Vagina (tissue), 2 donors: ENCODE measurements at regions not wholly inside any gene's neighbourhood (a gene's known extent, or its start where the extent isn't known, plus 50 kb on each side); places are given as distances from the start of the nearest gene placed in this dataset.

Experiments
- DNase-seq, 2 donors: peaks; one replicate each; pipeline ENCODE4 v3.0.0-alpha.2; 2017; ENCODE audit errors: extremely low spot score in 2 of 2
- H3K27ac ChIP-seq: fragments of 200-600 bp; sonication (generic); one replicate; pipeline ENCODE4 v1.5.1; 2019
- H3K27me3 ChIP-seq: fragments of 200-600 bp; sonication (generic); one replicate; pipeline ENCODE4 v1.5.1; 2019
- H3K36me3 ChIP-seq, 2 donors: fragments of 200-600 bp; sonication (generic); one replicate each; pipeline ENCODE4 v1.5.1; 2017 to 2019
- H3K4me1 ChIP-seq: fragments of 200-600 bp; sonication (generic); one replicate; pipeline ENCODE4 v1.5.1; 2019
- H3K4me3 ChIP-seq, 2 donors: fragments of 200-600 bp; sonication (generic); 1 replicate in 1 of 2; 2 replicates in 1 of 2; pipeline ENCODE4 v1.5.1; 2016 to 2019
- H3K9me3 ChIP-seq: fragments of 200-600 bp; sonication (generic); one replicate; pipeline ENCODE4 v1.5.1; 2019
- CTCF ChIP-seq, 3 experiments: fragments of 450-650 bp in 2 of 3; fragments of 200-600 bp in 1 of 3; sonication (generic) in 1 of 3; IDR thresholded peaks; one replicate each; pipeline ENCODE4 v1.5.1; 2017 to 2019; ENCODE audit warnings: antibody characterized with exemption in 3 of 3, mild to moderate bottlenecking in 2 of 3, moderate library complexity in 2 of 3
- POLR2A ChIP-seq, 2 donors: fragments of 450-650 bp; IDR thresholded peaks; one replicate each; pipeline ENCODE4 v1.6.1; 2017; ENCODE audit warnings: antibody characterized with exemption in 2 of 2, mild to moderate bottlenecking in 2 of 2, moderate library complexity in 2 of 2
- POLR2AphosphoS5 ChIP-seq, 2 donors: sonication (generic); formaldehyde crosslinking; IDR thresholded peaks; one replicate each; pipeline ENCODE4 v1.9.0; 2017; ENCODE audit warnings: antibody characterized with exemption in 2 of 2, mild to moderate bottlenecking in 2 of 2, low read depth in 1 of 2; ENCODE audit not compliant: insufficient read depth in 1 of 2
- intact Hi-C: fragments of 100-400 bp; cut with DNase I; formaldehyde crosslinking; loops from one replicate; pipeline ENCODE4 v1.15.1; 2023

GRCh38 chr1:229114315-229114714, 156.6 kb upstream of the RAB4A start:
- Histone ChIP-seq H3K4me3 (no peak overlapping the region), H3K36me3 (no peaks in the 10 kb centered on the region), H3K27me3 (no peaks in the 10 kb centered on the region), H3K4me1 (peaks cover 24% of the 10 kb centered on the region), H3K27ac (no peak overlapping the region), H3K9me3 (no peaks in the 10 kb centered on the region)
- no peak for DNase-seq
- TF ChIP-seq CTCF (IDR thresholded peaks at IDR 0.05) (no peak), POLR2AphosphoS5 (IDR thresholded peaks at IDR 0.05; ENCODE audit: insufficient read depth in 1 of 2, low read depth in 1 of 2) (no peak), POLR2A (IDR thresholded peaks at IDR 0.05) (no peak)
- intact Hi-C loops, result no loop called here

- Histone ChIP-seq H3K27ac (no peak overlapping the region), H3K9me3 (no peaks in the 10 kb centered on the region), H3K27me3 (no peaks in the 10 kb centered on the region), H3K4me3 (no peak overlapping the region), H3K36me3 (no peaks in the 10 kb centered on the region), H3K4me1 (peaks cover 18% of the 10 kb centered on the region)
- DNase-seq, result no peak
- intact Hi-C loops, result no loop called here
- no peak for TF ChIP-seq POLR2AphosphoS5 (IDR thresholded peaks at IDR 0.05; ENCODE audit: insufficient read depth in 1 of 2, low read depth in 1 of 2)
- no peak for TF ChIP-seq POLR2A (IDR thresholded peaks at IDR 0.05)
- no peak for TF ChIP-seq CTCF (IDR thresholded peaks at IDR 0.05)
Observed at GRCh38 chr1:229114850-229115365, 156.0 kb upstream of the RAB4A start.

- Histone ChIP-seq H3K27me3 (no peaks in the 10 kb centered on the region), H3K4me1 (peaks cover 16% of the 10 kb centered on the region), H3K4me3 (no peak overlapping the region), H3K27ac (no peak overlapping the region), H3K9me3 (no peaks in the 10 kb centered on the region), H3K36me3 (no peaks in the 10 kb centered on the region)
- DNase-seq, result no peak
- TF ChIP-seq CTCF (IDR thresholded peaks at IDR 0.05) (no peak), POLR2A (IDR thresholded peaks at IDR 0.05) (no peak), POLR2AphosphoS5 (IDR thresholded peaks at IDR 0.05; ENCODE audit: insufficient read depth in 1 of 2, low read depth in 1 of 2) (no peak)
- intact Hi-C loops, result no loop called here
Observed at GRCh38 chr1:229116114-229116513, 154.8 kb upstream of the RAB4A start.

GRCh38 chr1:229117664-229118300, 153.1 kb upstream of the RAB4A start:
- H3K4me1 ChIP-seq, result peaks cover 10% of the 10 kb centered on the region
- no peak for DNase-seq
- TF ChIP-seq POLR2AphosphoS5 (IDR thresholded peaks at IDR 0.05; ENCODE audit: insufficient read depth in 1 of 2, low read depth in 1 of 2) (peak in 1 of 2 donors; percentile 63), POLR2A (IDR thresholded peaks at IDR 0.05) (no peak), CTCF (IDR thresholded peaks at IDR 0.05) (no peak)
- H3K36me3 ChIP-seq, result no peaks in the 10 kb centered on the region
- no peak overlapping the region for H3K27ac ChIP-seq
- H3K27me3 ChIP-seq, result no peaks in the 10 kb centered on the region
- no peaks in the 10 kb centered on the region for H3K9me3 ChIP-seq
- no peak overlapping the region for H3K4me3 ChIP-seq
- intact Hi-C loops, result no loop called here

GRCh38 chr1:229118477-229119061, 152.3 kb upstream of the RAB4A start:
- Histone ChIP-seq H3K4me3 (no peak overlapping the region), H3K9me3 (no peaks in the 10 kb centered on the region), H3K36me3 (no peaks in the 10 kb centered on the region), H3K27ac (no peak overlapping the region), H3K27me3 (no peaks in the 10 kb centered on the region), H3K4me1 (peaks cover 10% of the 10 kb centered on the region)
- intact Hi-C loops, result no loop called here
- DNase-seq, result no peak
- TF ChIP-seq POLR2A (IDR thresholded peaks at IDR 0.05) (no peak), CTCF (IDR thresholded peaks at IDR 0.05) (no peak), POLR2AphosphoS5 (IDR thresholded peaks at IDR 0.05; ENCODE audit: insufficient read depth in 1 of 2, low read depth in 1 of 2) (no peak)
